HG03025 (cell line): ENCODE measurements at regions not wholly inside any gene's neighbourhood (a gene's known extent, or its start where the extent isn't known, plus 50 kb on each side); places are given as distances from the start of the nearest gene placed in this dataset.
"Not testable (repeated sequence)": the region's sequence is repeated elsewhere in the genome, so short reads cannot be mapped to it uniquely, and the experiment has no call there.

Experiments used
- ATAC-seq: cut with Tn5 transposase; IDR thresholded peaks from one replicate; pipeline ENCODE4 v1.9.1; 2021; ENCODE audit warnings: mild to moderate bottlenecking, moderate library complexity; ENCODE audit not compliant: unreplicated experiment, low FRiP score

DNA sequence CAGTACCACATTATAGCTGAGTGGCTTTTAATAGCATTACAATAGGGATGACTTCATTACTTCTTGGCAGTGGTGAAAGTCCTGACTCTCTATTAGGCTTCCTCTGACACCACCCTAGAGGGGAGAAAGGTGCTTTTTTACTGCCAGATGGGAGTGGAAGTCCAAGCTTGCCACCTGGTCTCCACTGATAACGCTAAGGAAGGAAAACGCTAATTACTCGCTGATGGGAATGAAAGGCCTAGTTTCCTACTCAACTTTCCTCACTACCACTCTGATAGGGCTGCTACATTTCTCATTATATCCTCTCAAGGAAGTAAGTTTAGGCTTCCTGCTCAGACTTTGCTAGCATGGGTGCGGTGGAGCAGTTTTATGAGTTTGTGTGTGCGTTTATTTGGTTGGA, 62.3 kb upstream of the PAGE3 start:
- ATAC-seq = no peak

DNA sequence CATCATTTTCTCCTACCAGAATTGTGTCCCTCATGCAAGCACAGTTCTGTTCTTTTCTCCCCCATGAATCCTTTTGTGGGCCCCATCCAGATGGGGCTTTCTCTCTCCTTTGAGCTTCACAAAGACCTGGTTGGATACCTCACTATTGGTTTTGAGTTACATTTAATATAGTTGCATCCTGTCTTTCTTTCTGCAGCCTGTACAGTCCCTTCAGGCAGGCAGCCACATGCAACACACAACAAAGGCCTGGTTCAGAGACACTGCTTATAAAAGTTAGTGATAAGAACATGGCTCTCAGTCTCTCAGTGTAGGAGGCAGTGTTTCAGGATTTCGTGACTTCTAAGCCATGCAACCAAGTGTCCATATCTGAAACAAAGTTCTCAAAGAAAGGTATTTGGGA, 70.6 kb upstream of the PAGE3 start:
- ATAC-seq = no peak

- no peak for ATAC-seq
Measured at GRCh38 chrX:55336176-55336575, 71.5 kb upstream of the PAGE3 start.

DNA sequence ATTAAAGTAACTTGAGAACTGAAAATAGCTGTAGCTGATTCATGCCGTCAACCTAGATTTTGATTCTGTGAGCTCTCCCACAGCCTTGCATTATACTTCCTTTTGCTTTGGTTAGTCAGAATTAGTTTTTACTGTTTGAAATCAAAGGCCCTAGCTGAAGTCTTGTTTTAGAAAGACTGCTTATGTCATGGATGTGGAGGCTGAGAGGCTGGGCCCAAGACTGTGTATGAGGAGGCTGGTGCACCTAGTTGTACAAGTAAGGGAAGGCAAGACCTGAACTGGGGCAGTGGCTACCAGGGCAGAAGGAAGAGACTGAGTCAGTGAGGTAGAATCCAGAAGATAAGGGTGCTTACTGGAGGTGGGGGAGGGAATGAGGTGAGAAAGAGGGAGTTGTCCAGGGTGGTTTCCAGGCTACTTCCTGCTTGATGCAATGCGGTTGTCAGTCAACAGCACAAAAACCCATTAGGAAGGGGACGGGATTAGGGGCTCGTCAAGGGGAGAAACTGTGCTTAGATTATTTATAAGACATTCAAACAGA, 76.2 kb upstream of the PAGE3 start:
- ATAC-seq = no peak

- peak; percentile 92 for ATAC-seq
Measured at GRCh38 chrX:55342533-55343501, 78.1 kb upstream of the PAGE3 start.

DNA sequence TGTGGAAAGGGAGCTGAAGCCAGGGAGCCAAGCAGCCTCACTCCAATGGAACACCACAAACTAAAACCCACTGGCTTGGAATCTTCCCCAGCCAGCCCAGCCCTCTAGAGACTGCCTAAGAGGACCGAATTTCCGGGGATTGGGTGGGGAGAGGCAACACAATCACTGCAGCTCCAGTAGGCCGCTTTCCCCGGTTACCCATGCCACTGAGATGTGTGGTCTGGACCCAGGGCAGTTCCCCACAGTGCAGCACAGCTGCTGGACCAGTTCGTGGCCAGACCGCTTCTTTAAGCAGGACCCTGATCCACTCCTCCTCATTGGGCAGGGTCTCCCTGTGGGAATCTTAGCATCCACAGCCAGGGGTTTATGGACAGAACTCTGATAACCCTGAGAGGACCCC, 91.9 kb upstream of the PAGE3 start:
- ATAC-seq = no peak

DNA sequence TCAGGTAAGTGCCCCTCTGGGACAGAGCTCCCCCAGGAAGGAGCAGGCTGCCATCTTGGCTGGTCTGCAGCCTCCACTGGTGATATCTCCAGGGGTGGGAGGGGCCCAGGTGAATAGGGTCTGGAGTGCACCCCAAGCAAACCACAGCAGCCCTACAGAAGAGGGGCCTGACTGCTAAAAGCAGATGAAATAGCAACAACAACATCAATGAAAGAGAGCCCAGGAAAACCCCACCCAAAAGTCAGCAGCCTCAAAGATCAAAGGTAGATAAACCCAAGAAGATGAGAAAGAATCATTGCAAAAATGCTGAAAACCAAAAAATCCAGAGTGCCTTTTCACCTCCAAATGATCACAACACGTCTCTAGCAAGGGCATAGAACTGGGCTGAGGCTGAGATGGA, 92.5 kb upstream of the PAGE3 start:
- no peak for ATAC-seq

DNA sequence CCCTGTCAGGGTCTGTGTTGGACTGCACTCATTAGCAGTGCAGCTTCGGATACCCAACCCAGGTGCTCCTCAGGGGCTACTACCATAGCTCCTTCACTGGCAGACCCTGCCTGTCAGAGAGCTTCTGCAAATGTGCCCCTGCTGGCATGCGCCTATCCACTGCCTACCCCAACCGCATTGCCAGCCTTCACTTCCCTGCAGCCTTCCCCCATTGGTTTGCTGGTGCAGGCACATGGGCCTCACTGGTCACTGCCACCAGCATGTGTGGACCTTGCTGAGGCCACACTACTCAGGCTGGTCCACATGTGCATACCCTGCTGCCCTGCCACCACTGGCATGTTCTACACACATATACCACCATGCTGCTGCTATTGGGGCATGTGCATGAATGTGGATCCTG, 72.5 kb upstream of the MAGEH1 start:
- no peak for ATAC-seq

- no peak for ATAC-seq
Measured at GRCh38 chrX:55389376-55389775, 62.6 kb upstream of the MAGEH1 start.

- not testable (repeated sequence) for ATAC-seq
Measured at GRCh38 chrX:55396836-55397235, 55.1 kb upstream of the MAGEH1 start.
